HCT116 (cell line): ENCODE measurements at regions not wholly inside any gene's neighbourhood (a gene's known extent, or its start where the extent isn't known, plus 50 kb on each side); places are given as distances from the start of the nearest gene placed in this dataset.
"Not testable (repeated sequence)": the region's sequence is repeated elsewhere in the genome, so short reads cannot be mapped to it uniquely, and the experiment has no call there.

Experiments used
- CEBPB ChIP-seq: IDR thresholded peaks from 2 replicates; pipeline ENCODE4 v1.6.1; 2012; ENCODE audit warnings: low read depth
- CTCF ChIP-seq, 3 experiments: fragments of 200-600 bp in 1 of 3; sonication (generic) in 1 of 3; IDR thresholded peaks in 2 of 3; conservative IDR thresholded peaks in 1 of 3; 2 replicates each; pipeline ENCODE4 v1.5.1; 2012 to 2017; ENCODE audit warnings: low read depth in 2 of 3, low read length in 2 of 3, antibody characterized with exemption in 1 of 3, borderline replicate concordance in 1 of 3, control low read depth in 1 of 3, mild to moderate bottlenecking in 1 of 3, mixed read lengths in 1 of 3, mixed run types in 1 of 3, moderate library complexity in 1 of 3; ENCODE audit not compliant: insufficient read depth in 1 of 3
- EZH2 ChIP-seq: fragments of 200-600 bp; sonication (generic); IDR thresholded peaks from 2 replicates; pipeline ENCODE4 v1.6.1; 2017; ENCODE audit warnings: antibody characterized with exemption, mixed run types
- YY1 ChIP-seq: IDR thresholded peaks from 2 replicates; pipeline ENCODE4 v1.6.1; 2011; ENCODE audit warnings: low read length, low read depth, moderate library complexity, mild to moderate bottlenecking; ENCODE audit not compliant: insufficient replicate concordance; ENCODE audit errors: extremely low read depth
- ZBTB33 ChIP-seq: IDR thresholded peaks from 2 replicates; pipeline ENCODE4 v1.6.1; 2011; ENCODE audit warnings: mild to moderate bottlenecking, low read length, moderate library complexity; ENCODE audit not compliant: insufficient replicate concordance; ENCODE audit errors: extremely low read depth

DNA sequence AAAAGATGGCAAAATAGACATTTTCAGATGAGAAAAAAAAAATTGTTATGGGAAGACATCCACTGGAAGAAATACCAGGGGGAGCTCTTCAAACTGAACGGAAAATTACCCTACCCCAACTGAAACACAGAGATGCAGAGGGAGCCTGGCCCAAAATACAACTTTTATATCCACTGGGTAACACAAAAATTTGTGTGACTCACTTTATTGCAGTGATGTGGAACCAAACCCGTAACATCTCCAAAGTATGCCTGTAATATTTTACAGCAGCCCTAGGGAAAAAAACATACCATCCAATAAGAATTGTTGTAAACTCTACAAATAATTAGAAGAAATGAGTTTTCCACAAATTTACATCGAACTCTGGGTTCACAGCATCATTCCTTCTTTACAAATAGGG is 152.6 kb upstream of the KCTD7 start:
- not testable (repeated sequence) for TF ChIP-seq EZH2; CTCF (IDR thresholded peaks at IDR 0.05 in 2 of 3, conservative IDR thresholded peaks at IDR 0.05 in 1 of 3; ENCODE audit: borderline replicate concordance in 1 of 3, insufficient read depth in 1 of 3, low read depth in 2 of 3, low read length in 2 of 3); YY1; ZBTB33; CEBPB
